ENCODE measurements at regions not wholly inside any gene's neighbourhood (a gene's known extent, or its start where the extent isn't known, plus 50 kb on each side); places are given as distances from the start of the nearest gene placed in this dataset.

GRCh38 chr6:43840490-43841218 lies 70.6 kb downstream of the VEGFA start:
- ChIA-PET POLR2A (no interaction called here), RAD21 (ENCODE audit: low non-redundant PET in 1 of 2, low total read pairs in 2 of 2, uncharacterized antibody in 2 of 2, unreplicated experiment in 2 of 2) (no interaction called here), CTCF (no interaction called here)
- Histone ChIP-seq H4K20me1 (ENCODE audit: insufficient read depth) (no peaks in the 10 kb centered on the region), H3K9me2 (ENCODE audit: insufficient read depth) (no peaks in the 10 kb centered on the region), H3K79me2 (ENCODE audit: insufficient read depth, low read length) (no peaks in the 10 kb centered on the region), H3K4me2 (ENCODE audit: low read length) (no peak overlapping the region), H3K9ac (ENCODE audit: low read length) (no peak overlapping the region), H3K9me3 (ENCODE audit: control insufficient read depth in 1 of 2, insufficient read depth in 1 of 2, low read depth in 1 of 2, low read length in 2 of 2) (no peaks in the 10 kb centered on the region), H3K4me1 (ENCODE audit: control insufficient read depth in 1 of 2, insufficient read depth in 2 of 2, low read length in 2 of 2) (peaks cover 8 to 19% of the 10 kb centered on the region in 2 experiments), H3K4me3 (replicated peaks in 1 of 2; ENCODE audit: low read depth in 1 of 2, low read length in 2 of 2) (no peak overlapping the region), H3K27ac (ENCODE audit: low read depth, low read length) (no peak overlapping the region), H3K27me3 (ENCODE audit: insufficient read depth, low read length) (no peaks in the 10 kb centered on the region), H3K36me3 (ENCODE audit: control insufficient read depth in 1 of 2, insufficient read depth in 2 of 2, low read length in 2 of 2) (no peaks in the 10 kb centered on the region), H2AFZ (ENCODE audit: low read depth, low read length, poor library complexity, severe bottlenecking) (no peak overlapping the region)
- DNase-seq (ENCODE audit: low read depth, low spot score), result no peak
- no peak for ATAC-seq
- TF ChIP-seq CTCF (IDR thresholded peaks at IDR 0.05 in 2 of 3, conservative IDR thresholded peaks at IDR 0.05 in 1 of 3; ENCODE audit: borderline replicate concordance in 1 of 3, insufficient read depth in 1 of 3, low read depth in 2 of 3, low read length in 2 of 3) (no peak), CEBPB (IDR thresholded peaks at IDR 0.05; ENCODE audit: low read depth) (no peak), POLR2AphosphoS5 (IDR thresholded peaks at IDR 0.05; ENCODE audit: low read depth, low read length) (no peak), SIN3A (IDR thresholded peaks at IDR 0.05; ENCODE audit: low read depth) (no peak), YY1 (IDR thresholded peaks at IDR 0.05; ENCODE audit: extremely low read depth, insufficient replicate concordance, low read depth, low read length) (no peak), ZNF274 (IDR thresholded peaks at IDR 0.05; ENCODE audit: low read depth, low read length) (no peak), SP1 (IDR thresholded peaks at IDR 0.05; ENCODE audit: low read depth) (no peak), ZFX (IDR thresholded peaks at IDR 0.05) (no peak), CBX3 (IDR thresholded peaks at IDR 0.05; ENCODE audit: low read depth) (no peak), SRF (IDR thresholded peaks at IDR 0.05; ENCODE audit: low read depth) (no peak), FOSL1 (IDR thresholded peaks at IDR 0.05; ENCODE audit: low read depth) (no peak)
- BruUV-seq (replicated peaks), result no TSS peak
- intact Hi-C loops (cut with micrococcal nuclease), result no loop called here

Data from HCT116 (cell line).